ENCODE measurements at regions not wholly inside any gene's neighbourhood (a gene's known extent, or its start where the extent isn't known, plus 50 kb on each side); places are given as distances from the start of the nearest gene placed in this dataset.

DNA sequence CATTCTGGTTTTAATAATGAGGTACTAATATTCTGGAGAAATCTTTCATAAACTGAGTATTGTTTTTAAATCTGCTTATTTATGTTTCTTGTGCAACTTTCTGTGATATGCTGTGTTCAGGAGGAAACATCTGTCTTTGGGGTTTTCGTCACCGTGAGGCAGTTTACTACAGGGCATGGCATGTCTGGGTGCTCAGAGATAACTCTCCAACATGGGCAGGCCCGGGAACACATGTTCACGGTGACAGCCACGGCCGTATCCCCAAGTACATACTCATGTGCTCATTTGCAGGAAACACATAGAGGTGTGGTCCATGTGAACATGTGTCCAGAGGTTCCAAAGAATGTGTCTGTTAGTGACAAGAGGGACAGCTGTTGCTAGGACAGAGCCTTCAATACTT is 62.1 kb upstream of the CNKSR3 start:
- TF ChIP-seq CTCF (IDR thresholded peaks at IDR 0.05 in 8 of 11, conservative IDR thresholded peaks at IDR 0.05 in 3 of 11) (no peak), POLR2A (IDR thresholded peaks at IDR 0.05) (no peak)
